Neural progenitor cell (in vitro differentiated cells): ENCODE measurements at regions not wholly inside any gene's neighbourhood (a gene's known extent, or its start where the extent isn't known, plus 50 kb on each side); places are given as distances from the start of the nearest gene placed in this dataset.

Experiments
- DNase-seq: peaks from one replicate; pipeline ENCODE4 v3.0.0-alpha.2; 2016; ENCODE audit warnings: low spot score
- H2AFZ ChIP-seq: fragments of 200-600 bp; sonication (generic); replicated peaks from 2 replicates; pipeline ENCODE4 v1.6.1; 2016; ENCODE audit warnings: antibody characterized with exemption
- H3F3A ChIP-seq: fragments of 200-600 bp; sonication (generic); 2 replicates; pipeline ENCODE4 v1.6.1; 2016; ENCODE audit warnings: antibody characterized with exemption, low read depth
- H3K27ac ChIP-seq: fragments of 200-600 bp; sonication (generic); 2 replicates; pipeline ENCODE4 v1.5.1; 2016; ENCODE audit warnings: mild to moderate bottlenecking
- H3K27me3 ChIP-seq: fragments of 200-600 bp; sonication (generic); 2 replicates; pipeline ENCODE4 v1.6.1; 2016; ENCODE audit warnings: mild to moderate bottlenecking, moderate library complexity
- H3K36me3 ChIP-seq: fragments of 200-600 bp; sonication (generic); 2 replicates; pipeline ENCODE4 v1.5.1; 2016
- H3K4me1 ChIP-seq: fragments of 200-600 bp; sonication (generic); 2 replicates; pipeline ENCODE4 v1.6.1; 2016; ENCODE audit warnings: mixed run types
- H3K4me2 ChIP-seq: fragments of 200-600 bp; sonication (generic); 2 replicates; pipeline ENCODE4 v1.6.1; 2016
- H3K4me3 ChIP-seq: fragments of 200-600 bp; sonication (generic); 2 replicates; pipeline ENCODE4 v1.5.1; 2016
- H3K79me2 ChIP-seq: fragments of 200-600 bp; sonication (generic); 2 replicates; pipeline ENCODE4 v1.6.1; 2016; ENCODE audit warnings: low read depth
- H3K9ac ChIP-seq: fragments of 200-600 bp; sonication (generic); 2 replicates; pipeline ENCODE4 v1.6.1; 2016
- H3K9me3 ChIP-seq: fragments of 200-600 bp; sonication (generic); 2 replicates; pipeline ENCODE4 v1.5.1; 2016; ENCODE audit warnings: low read depth
- H4K20me1 ChIP-seq: fragments of 200-600 bp; sonication (generic); 2 replicates; pipeline ENCODE4 v1.6.1; 2016; ENCODE audit warnings: low read depth
- H3K27ac Mint-ChIP-seq: 3 replicates; pipeline ENCODE4 v1.8.0; 2021; ENCODE audit warnings: mixed read lengths
- H3K27me3 Mint-ChIP-seq: 2 replicates; pipeline ENCODE4 v1.8.0; 2022; ENCODE audit warnings: low read depth, mild to moderate bottlenecking, inconsistent platforms, moderate library complexity, mixed read lengths; ENCODE audit not compliant: insufficient read depth
- H3K36me3 Mint-ChIP-seq: 3 replicates; pipeline ENCODE4 v1.8.0; 2021; ENCODE audit warnings: mixed read lengths
- H3K4me1 Mint-ChIP-seq: 3 replicates; pipeline ENCODE4 v1.8.0; 2021; ENCODE audit warnings: mixed read lengths
- H3K4me3 Mint-ChIP-seq: 3 replicates; pipeline ENCODE4 v1.8.0; 2021; ENCODE audit warnings: mild to moderate bottlenecking, moderate library complexity, mixed read lengths
- H3K9me3 Mint-ChIP-seq: 3 replicates; pipeline ENCODE4 v1.8.0; 2020; ENCODE audit warnings: mixed read lengths
- EZH2 ChIP-seq: fragments of 200-600 bp; sonication (generic); IDR thresholded peaks from 2 replicates; pipeline ENCODE4 v1.6.1; 2017; ENCODE audit warnings: antibody characterized with exemption, mild to moderate bottlenecking, moderate library complexity
- EZH2phosphoT487 ChIP-seq: fragments of 200-600 bp; sonication (generic); IDR thresholded peaks from 2 replicates; pipeline ENCODE4 v1.6.1; 2017; ENCODE audit warnings: antibody characterized with exemption
- TF ChIP-seq, protein P1 (sequence below): fragments of 200-600 bp; sonication (generic); IDR thresholded peaks from 2 replicates; pipeline ENCODE4 v1.5.1; 2017; ENCODE audit warnings: antibody characterized with exemption, mild to moderate bottlenecking

DNA sequence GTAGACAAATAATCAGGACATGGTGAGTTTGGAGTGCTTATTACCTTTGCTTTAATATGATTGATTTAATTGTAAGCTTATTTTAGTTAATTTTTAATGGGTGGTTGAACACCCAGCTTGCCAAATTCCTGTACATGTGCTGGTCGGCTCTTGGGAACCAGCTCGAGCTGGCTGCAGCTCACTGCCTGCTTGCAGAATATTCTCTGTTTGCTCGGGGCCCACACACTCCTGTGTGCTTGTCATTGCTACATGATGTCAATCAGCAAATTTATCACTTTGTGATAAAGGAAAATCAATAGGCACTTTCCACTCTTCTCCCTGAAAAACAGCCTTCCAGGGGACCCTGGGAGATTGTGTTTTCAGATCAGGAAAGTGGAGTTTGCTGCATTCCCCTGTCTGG lies 141.1 kb upstream of the LHX5 start:
- Histone ChIP-seq H3K27me3 (peaks cover 9% of the 10 kb centered on the region), H3K27ac (no peak overlapping the region), H3K4me2 (peak overlapping the region; percentile 85), H4K20me1 (peaks cover 5% of the 10 kb centered on the region), H3K4me1 (peaks cover 41% of the 10 kb centered on the region), H3K9me3 (no peaks in the 10 kb centered on the region), H3K79me2 (peaks cover 9% of the 10 kb centered on the region), H2AFZ (no peak overlapping the region), H3K4me3 (no peak overlapping the region), H3F3A (peaks cover 56% of the 10 kb centered on the region), H3K36me3 (no peaks in the 10 kb centered on the region), H3K9ac (no peak overlapping the region)
- Mint-ChIP-seq H3K27me3 (peaks cover 38% of the 10 kb centered on the region), H3K27ac (no peak overlapping the region), H3K36me3 (no peaks in the 10 kb centered on the region), H3K4me1 (peaks cover 39% of the 10 kb centered on the region), H3K9me3 (peaks cover 3% of the 10 kb centered on the region), H3K4me3 (no peak overlapping the region)
- no peak for DNase-seq
- no peak for TF ChIP-seq EZH2phosphoT487
- no peak for TF ChIP-seq EZH2
- TF ChIP-seq, protein P1, sequence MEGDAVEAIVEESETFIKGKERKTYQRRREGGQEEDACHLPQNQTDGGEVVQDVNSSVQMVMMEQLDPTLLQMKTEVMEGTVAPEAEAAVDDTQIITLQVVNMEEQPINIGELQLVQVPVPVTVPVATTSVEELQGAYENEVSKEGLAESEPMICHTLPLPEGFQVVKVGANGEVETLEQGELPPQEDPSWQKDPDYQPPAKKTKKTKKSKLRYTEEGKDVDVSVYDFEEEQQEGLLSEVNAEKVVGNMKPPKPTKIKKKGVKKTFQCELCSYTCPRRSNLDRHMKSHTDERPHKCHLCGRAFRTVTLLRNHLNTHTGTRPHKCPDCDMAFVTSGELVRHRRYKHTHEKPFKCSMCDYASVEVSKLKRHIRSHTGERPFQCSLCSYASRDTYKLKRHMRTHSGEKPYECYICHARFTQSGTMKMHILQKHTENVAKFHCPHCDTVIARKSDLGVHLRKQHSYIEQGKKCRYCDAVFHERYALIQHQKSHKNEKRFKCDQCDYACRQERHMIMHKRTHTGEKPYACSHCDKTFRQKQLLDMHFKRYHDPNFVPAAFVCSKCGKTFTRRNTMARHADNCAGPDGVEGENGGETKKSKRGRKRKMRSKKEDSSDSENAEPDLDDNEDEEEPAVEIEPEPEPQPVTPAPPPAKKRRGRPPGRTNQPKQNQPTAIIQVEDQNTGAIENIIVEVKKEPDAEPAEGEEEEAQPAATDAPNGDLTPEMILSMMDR: no peak

DNA sequence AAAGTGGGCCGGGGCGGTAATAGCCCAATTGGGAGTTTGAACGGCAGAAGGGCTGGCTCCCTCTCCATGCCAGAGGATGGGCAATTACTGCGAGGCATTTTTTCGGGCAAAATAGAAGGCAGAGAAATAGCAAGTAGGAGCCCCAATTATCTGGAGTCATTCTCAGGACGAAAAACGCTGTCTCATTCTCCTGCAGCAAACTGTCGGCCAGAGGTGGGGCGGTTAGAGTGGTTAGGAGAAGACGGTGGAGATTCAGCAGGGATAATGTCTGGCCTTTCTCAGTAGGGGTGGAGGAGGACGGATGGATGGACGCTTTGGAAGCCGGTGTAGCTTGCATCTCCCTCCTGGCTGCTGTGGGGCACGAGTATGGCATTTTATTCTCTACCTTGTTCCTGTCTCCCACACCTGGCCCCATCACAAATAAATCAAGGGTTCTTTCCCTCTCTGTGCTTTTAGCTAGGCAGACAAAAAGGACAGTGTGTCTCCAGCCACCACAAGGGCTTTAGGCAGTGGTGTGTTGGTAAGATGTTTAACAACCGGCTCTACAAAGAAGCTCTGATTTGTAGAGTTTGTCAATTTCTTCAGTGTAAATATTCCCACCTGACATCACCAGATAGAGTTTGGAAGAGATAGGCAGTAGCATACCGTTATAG lies 140.5 kb upstream of the LHX5 start:
- Histone ChIP-seq H4K20me1 (peaks cover 5% of the 10 kb centered on the region), H3K9me3 (no peaks in the 10 kb centered on the region), H3K36me3 (no peaks in the 10 kb centered on the region), H3K4me3 (no peak overlapping the region), H3K4me2 (peak overlapping the region; percentile 85), H3F3A (peaks cover 56% of the 10 kb centered on the region), H3K79me2 (peaks cover 9% of the 10 kb centered on the region), H3K27ac (no peak overlapping the region), H2AFZ (no peak overlapping the region), H3K9ac (no peak overlapping the region), H3K27me3 (peaks cover 9% of the 10 kb centered on the region), H3K4me1 (peaks cover 42% of the 10 kb centered on the region)
- DNase-seq: no peak
- Mint-ChIP-seq H3K27ac (no peak overlapping the region), H3K4me1 (peaks cover 39% of the 10 kb centered on the region), H3K36me3 (no peaks in the 10 kb centered on the region), H3K9me3 (peaks cover 3% of the 10 kb centered on the region), H3K4me3 (no peak overlapping the region), H3K27me3 (peaks cover 36% of the 10 kb centered on the region)
- TF ChIP-seq, protein P1: no peak
- TF ChIP-seq EZH2phosphoT487 (no peak), EZH2 (no peak)

DNA sequence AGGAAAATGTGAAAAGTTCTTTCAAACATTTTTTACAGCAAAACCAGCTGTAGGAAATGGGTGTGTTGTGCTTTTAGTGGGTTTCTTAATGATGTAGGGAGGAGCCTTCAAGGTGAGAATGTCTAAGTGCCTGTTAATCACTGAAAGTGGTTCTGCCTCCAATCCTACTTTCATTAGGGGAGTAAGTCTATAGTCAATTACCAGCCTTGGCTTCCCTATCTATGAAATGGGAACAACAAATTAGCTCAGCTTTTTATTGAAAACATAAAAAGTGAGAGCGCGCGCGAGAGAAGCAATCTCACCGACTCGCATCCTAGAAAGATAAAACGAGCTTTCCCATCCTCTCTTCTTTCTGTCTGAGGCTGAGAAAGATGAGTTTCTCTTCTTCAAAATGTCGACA lies 140.0 kb upstream of the LHX5 start:
- Histone ChIP-seq H3K79me2 (peaks cover 9% of the 10 kb centered on the region), H3K4me3 (peak overlapping the region; percentile 47), H3F3A (peaks cover 56% of the 10 kb centered on the region), H3K27me3 (peaks cover 9% of the 10 kb centered on the region), H3K9ac (no peak overlapping the region), H3K27ac (peak overlapping the region; percentile 93), H4K20me1 (peaks cover 5% of the 10 kb centered on the region), H3K4me2 (peak overlapping the region; percentile 85), H3K4me1 (peaks cover 45% of the 10 kb centered on the region), H2AFZ (no peak overlapping the region), H3K9me3 (no peaks in the 10 kb centered on the region), H3K36me3 (no peaks in the 10 kb centered on the region)
- H3K27ac Mint-ChIP-seq: no peak overlapping the region
- DNase-seq: no peak
- peaks cover 34% of the 10 kb centered on the region for H3K27me3 Mint-ChIP-seq
- peaks cover 39% of the 10 kb centered on the region for H3K4me1 Mint-ChIP-seq
- H3K9me3 Mint-ChIP-seq: peaks cover 3% of the 10 kb centered on the region
- no peaks in the 10 kb centered on the region for H3K36me3 Mint-ChIP-seq
- peak overlapping the region; percentile 74 for H3K4me3 Mint-ChIP-seq
- TF ChIP-seq EZH2 (no peak), EZH2phosphoT487 (no peak)
- TF ChIP-seq, protein P1: no peak
